H1 (cell line): ENCODE measurements at regions not wholly inside any gene's neighbourhood (a gene's known extent, or its start where the extent isn't known, plus 50 kb on each side); places are given as distances from the start of the nearest gene placed in this dataset.

Experiments used
- ASH2L ChIP-seq: fragments of 200-600, 300-600 bp; sonication (generic); IDR thresholded peaks from one replicate; pipeline ENCODE4 v1.7.1; 2017; ENCODE audit warnings: low read length
- CHD1 ChIP-seq: IDR thresholded peaks from 2 replicates; pipeline ENCODE4 v1.6.1; 2012; ENCODE audit warnings: low read depth, low read length, improper control_type of control experiment
- FOSL1 ChIP-seq: IDR thresholded peaks from 2 replicates; pipeline ENCODE4 v1.6.1; 2011; ENCODE audit warnings: mild to moderate bottlenecking, low read depth, low read length, moderate library complexity; ENCODE audit not compliant: insufficient read depth
- KDM4A ChIP-seq: IDR thresholded peaks from one replicate; pipeline ENCODE4 v1.7.1; 2012; ENCODE audit warnings: low read depth, mild to moderate bottlenecking, moderate library complexity, low read length, inconsistent platforms; ENCODE audit not compliant: severe bottlenecking
- PHF8 ChIP-seq: fragments of 200-600 bp; sonication (generic); conservative IDR thresholded peaks from 2 replicates; pipeline ENCODE4 v1.7.1; 2012; ENCODE audit warnings: low read depth, mild to moderate bottlenecking, inconsistent platforms, low read length, moderate library complexity

DNA sequence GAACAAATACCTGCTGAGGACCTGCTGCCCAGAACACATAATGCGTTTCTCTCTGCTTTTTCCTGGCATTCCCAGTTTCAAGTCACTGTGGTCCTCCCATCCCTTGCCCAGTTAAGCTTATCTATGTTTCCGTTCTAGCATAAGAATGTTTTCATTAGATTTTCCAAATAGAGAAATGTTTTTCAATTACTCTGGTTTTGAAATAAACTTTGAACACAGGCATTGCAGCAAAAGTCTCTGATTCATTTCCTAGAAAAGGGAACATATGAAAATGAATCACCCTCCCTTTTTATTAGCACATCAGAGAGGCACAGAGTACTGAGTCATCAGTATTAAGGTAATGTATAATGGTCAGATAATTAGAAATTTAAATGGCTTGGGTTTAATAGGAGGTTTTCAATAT is 201.1 kb upstream of the TMEM260 start (continued):
- TF ChIP-seq FOSL1 (no peak), PHF8 (no peak), CHD1 (no peak), KDM4A (no peak), ASH2L (no peak)
